HepG2 (cell line): ENCODE measurements at regions not wholly inside any gene's neighbourhood (a gene's known extent, or its start where the extent isn't known, plus 50 kb on each side); places are given as distances from the start of the nearest gene placed in this dataset.

Source experiments
- BORCS8-MEF2B ChIP-seq: sonication (generic); formaldehyde crosslinking; IDR thresholded peaks from 2 replicates; pipeline ENCODE4 v1.8.0; 2022; ENCODE audit warnings: mild to moderate bottlenecking, missing genetic modification reagents
- EED ChIP-seq: sonication (generic); formaldehyde crosslinking; IDR thresholded peaks from 2 replicates; pipeline ENCODE4 v1.5.0; 2020; ENCODE audit warnings: mild to moderate bottlenecking, missing genetic modification reagents
- NFIB ChIP-seq: sonication (generic); formaldehyde crosslinking; IDR thresholded peaks from 2 replicates; pipeline ENCODE4 v1.9.0; 2021; ENCODE audit warnings: missing genetic modification reagents, mild to moderate bottlenecking, borderline replicate concordance
- POLR2AphosphoS5 ChIP-seq: IDR thresholded peaks from 2 replicates; pipeline ENCODE4 v1.6.1; 2012; ENCODE audit warnings: low read depth, low read length
- RFX5 ChIP-seq: IDR thresholded peaks from 2 replicates; pipeline ENCODE4 v1.6.1; 2011; ENCODE audit warnings: low read depth, low read length, improper control_type of control experiment
- SETDB1 ChIP-seq: sonication (generic); formaldehyde crosslinking; IDR thresholded peaks from 2 replicates; pipeline ENCODE4 v1.5.1; 2020; ENCODE audit warnings: missing genetic modification reagents, mild to moderate bottlenecking, borderline replicate concordance
- ZBTB37 ChIP-seq: sonication (generic); formaldehyde crosslinking; IDR thresholded peaks from 2 replicates; pipeline ENCODE4 v1.4.0; 2020; ENCODE audit warnings: mild to moderate bottlenecking, missing genetic modification reagents
- ZBTB40 ChIP-seq, 2 experiments: fragments of 450-650 bp in 1 of 2; sonication (generic) in 1 of 2; formaldehyde crosslinking in 1 of 2; IDR thresholded peaks; 2 replicates each; pipeline versions ENCODE4 v1.6.1 to v1.8.0; 2016 to 2022; ENCODE audit warnings: antibody characterized with exemption in 1 of 2, mild to moderate bottlenecking in 1 of 2, missing genetic modification reagents in 1 of 2
- ZHX1 ChIP-seq: sonication (generic); formaldehyde crosslinking; IDR thresholded peaks from 2 replicates; pipeline ENCODE4 v1.8.1; 2022; ENCODE audit warnings: low read depth, mild to moderate bottlenecking, missing genetic modification reagents
- ZNF431 ChIP-seq: sonication (generic); formaldehyde crosslinking; IDR thresholded peaks from 2 replicates; pipeline ENCODE4 v1.9.0; 2022; ENCODE audit warnings: missing genetic modification reagents, low read depth, mild to moderate bottlenecking, borderline replicate concordance
- TF ChIP-seq, protein P1 (sequence below): sonication (generic); formaldehyde crosslinking; IDR thresholded peaks from 2 replicates; pipeline ENCODE4 v1.4.0; 2020; ENCODE audit warnings: missing genetic modification reagents, mild to moderate bottlenecking, borderline replicate concordance

- TF ChIP-seq NFIB: no peak
- no peak for TF ChIP-seq EED (CRISPR knock-in tag)
- no peak for TF ChIP-seq ZBTB37
- TF ChIP-seq RFX5: no peak
- no peak for TF ChIP-seq POLR2AphosphoS5
- TF ChIP-seq SETDB1: no peak
- TF ChIP-seq ZBTB40 (IDR thresholded peaks at IDR 0.05): no peak
- TF ChIP-seq ZBTB40 (CRISPR knock-in tag; IDR thresholded peaks at IDR 0.05): no peak
- TF ChIP-seq, protein P1, sequence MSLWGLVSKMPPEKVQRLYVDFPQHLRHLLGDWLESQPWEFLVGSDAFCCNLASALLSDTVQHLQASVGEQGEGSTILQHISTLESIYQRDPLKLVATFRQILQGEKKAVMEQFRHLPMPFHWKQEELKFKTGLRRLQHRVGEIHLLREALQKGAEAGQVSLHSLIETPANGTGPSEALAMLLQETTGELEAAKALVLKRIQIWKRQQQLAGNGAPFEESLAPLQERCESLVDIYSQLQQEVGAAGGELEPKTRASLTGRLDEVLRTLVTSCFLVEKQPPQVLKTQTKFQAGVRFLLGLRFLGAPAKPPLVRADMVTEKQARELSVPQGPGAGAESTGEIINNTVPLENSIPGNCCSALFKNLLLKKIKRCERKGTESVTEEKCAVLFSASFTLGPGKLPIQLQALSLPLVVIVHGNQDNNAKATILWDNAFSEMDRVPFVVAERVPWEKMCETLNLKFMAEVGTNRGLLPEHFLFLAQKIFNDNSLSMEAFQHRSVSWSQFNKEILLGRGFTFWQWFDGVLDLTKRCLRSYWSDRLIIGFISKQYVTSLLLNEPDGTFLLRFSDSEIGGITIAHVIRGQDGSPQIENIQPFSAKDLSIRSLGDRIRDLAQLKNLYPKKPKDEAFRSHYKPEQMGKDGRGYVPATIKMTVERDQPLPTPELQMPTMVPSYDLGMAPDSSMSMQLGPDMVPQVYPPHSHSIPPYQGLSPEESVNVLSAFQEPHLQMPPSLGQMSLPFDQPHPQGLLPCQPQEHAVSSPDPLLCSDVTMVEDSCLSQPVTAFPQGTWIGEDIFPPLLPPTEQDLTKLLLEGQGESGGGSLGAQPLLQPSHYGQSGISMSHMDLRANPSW: no peak
- no peak for TF ChIP-seq ZNF431 (CRISPR knock-in tag)
- TF ChIP-seq ZHX1 (CRISPR knock-in tag): no peak
- TF ChIP-seq BORCS8-MEF2B (CRISPR knock-in tag): no peak
These were observed 235.1 kb downstream of the QDPR start (continued) for GRCh38 chr4:17276776-17277175.
